CD4-positive, alpha-beta T cell treated with Interferon alpha-2 for 1 hour (primary cell): ENCODE measurements at regions not wholly inside any gene's neighbourhood (a gene's known extent, or its start where the extent isn't known, plus 50 kb on each side); places are given as distances from the start of the nearest gene placed in this dataset.

Experiments used
- DNase-seq, 2 donors: peaks; one replicate each; pipeline ENCODE4 v3.0.0-alpha.2; 2020 to 2022

- DNase-seq, result no peak
Measured at GRCh38 chr2:122595065-122595464, 839.6 kb downstream of the TSN start.

- no peak for DNase-seq
Measured at GRCh38 chr2:122596598-122596997, 841.1 kb downstream of the TSN start.

DNA sequence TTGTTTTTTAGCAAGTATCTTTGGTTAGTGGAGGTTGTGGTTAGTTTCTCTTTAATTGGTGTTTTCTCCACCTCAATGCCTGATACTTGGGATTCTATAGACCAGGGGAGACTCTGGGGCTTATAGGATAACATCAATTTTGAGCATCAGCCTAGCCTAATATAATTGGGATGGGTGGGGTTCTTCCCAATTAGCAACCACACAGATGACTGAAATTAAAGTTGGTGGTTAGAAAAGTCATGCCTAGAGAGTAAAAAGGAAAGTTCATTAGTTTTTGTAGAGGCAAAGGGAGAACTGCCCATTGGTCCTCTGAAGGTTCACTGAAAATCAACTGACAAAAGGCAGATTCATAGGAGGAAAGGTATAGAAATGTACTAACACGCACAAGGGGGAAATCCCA lies 843.3 kb downstream of the TSN start:
- DNase-seq, result no peak

- no peak for DNase-seq
Measured at GRCh38 chr2:122610948-122611609, 855.6 kb downstream of the TSN start.

GRCh38 chr2:122622934-122623333 lies 867.5 kb downstream of the TSN start:
- no peak for DNase-seq

GRCh38 chr2:122627388-122627787 lies 871.9 kb downstream of the TSN start:
- DNase-seq, result no peak

- DNase-seq, result no peak
Measured at GRCh38 chr2:122634256-122634655, 878.8 kb downstream of the TSN start.

DNA sequence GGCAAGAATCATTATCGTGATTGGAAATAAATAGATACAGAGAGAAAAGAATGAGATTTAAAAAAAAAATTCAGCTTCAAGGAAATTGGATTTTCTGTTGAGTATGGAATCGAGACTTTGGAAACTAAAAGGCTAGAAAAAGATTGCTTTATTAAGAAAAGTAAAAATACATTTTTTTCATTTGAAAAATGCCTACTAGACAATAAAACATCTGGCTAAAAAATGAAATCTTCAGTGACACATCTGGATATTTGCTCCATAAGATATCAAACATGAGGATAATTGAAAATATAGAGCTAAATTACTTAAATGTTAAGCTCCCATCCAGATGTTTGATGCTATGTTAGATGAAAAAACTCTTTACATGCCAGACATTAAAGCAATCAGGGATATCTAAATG lies 879.5 kb downstream of the TSN start:
- DNase-seq, result no peak

DNA sequence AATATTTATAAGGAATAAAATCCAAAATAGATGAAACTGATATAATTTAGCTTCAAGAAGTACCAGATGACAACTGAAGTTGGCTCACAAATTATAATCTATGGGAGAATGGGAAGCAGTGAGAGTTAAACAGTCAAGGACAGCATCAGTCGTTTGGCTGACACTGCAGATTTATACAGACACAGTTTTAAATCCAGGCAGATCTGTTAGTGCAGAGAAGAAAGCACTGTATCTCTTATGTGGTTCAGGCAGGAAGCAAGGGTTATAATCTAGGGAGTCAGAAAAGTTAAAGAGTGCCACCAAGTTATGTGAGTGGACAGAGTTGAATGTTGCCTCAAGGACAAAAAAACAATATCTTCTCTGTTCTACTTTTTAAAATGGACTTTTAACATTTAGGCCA lies 880.2 kb downstream of the TSN start:
- no peak for DNase-seq

DNA sequence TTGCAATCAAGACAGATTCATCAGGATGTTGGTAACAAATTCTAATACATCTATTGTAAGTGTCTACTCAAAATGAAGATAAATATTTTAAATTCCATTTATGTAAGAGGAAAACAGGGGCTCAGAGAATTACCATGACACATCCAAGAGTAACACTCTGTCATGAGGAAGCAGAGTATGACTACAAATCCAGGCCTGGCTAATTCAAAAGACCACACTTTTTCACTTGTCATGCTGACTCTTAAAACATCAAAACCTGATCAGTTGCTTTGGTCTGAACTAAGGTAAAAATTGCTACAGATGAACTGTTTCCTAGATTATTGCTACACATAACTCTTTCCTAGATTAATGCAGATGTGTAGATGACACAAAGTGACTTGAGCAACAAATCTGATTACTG lies 880.6 kb downstream of the TSN start:
- no peak for DNase-seq

GRCh38 chr2:122639176-122639575 lies 883.7 kb downstream of the TSN start:
- DNase-seq, result no peak

DNA sequence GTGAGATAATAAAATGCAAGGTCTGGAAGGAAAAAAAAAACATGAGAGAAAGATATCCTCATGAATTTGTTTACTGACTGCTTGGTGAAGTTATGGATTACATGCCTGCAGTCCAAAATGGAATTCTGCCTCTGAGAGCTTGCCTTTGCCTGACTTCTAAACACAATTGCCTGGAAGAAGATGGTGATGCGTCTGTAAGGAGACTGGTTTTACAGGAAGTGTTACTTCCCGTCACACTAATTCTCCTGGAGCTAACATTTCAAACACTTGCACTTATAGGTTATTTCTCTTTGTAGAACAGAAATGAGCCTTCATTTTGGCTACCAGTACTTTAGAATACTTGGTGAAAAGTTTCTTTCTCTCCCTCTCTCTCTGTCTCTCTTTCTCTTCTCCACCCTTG lies 884.3 kb downstream of the TSN start:
- DNase-seq, result no peak

GRCh38 chr2:122643725-122644329 lies 888.4 kb downstream of the TSN start:
- no peak for DNase-seq

GRCh38 chr2:122651236-122651635 lies 895.8 kb downstream of the TSN start:
- DNase-seq, result no peak

DNA sequence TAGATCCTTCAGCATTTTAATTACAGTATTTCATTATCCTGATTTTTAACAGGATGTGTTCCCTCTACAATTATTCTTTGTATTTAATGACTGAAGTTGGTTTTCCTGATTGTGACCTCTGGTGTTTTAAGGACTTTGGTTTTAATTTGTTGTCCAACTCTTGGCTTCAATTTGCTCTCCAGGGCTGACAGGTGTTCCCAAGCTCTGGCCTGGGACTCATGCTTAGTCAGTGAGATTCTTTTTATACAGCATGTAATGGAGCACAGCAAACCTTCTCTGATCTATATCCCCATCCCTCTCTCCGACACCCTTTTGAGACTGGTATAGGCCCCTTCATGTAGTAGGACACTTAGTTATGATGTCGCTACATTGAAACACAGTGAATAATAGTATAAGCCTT lies 896.3 kb downstream of the TSN start:
- DNase-seq, result no peak

- no peak for DNase-seq
Measured at GRCh38 chr2:122652670-122653069, 897.2 kb downstream of the TSN start.

DNA sequence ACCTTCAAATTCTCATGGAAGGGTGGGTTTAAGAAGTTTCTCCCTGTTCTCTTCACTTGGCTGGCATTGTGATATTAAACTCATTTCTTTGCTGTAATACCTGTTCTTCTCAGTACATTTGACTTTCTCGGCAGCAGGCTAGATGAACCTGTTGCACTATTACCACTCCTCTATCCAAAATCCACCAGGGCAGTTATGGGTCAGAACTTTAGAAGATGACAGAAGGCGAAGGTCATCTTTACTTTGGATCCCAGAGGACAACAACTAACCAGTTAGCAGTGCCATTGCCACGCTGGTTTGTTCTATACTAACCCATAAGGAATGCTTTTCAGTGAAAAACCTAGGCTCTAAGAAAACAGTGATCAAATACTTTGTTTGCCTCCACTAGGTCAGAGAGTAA lies 901.0 kb downstream of the TSN start:
- no peak for DNase-seq

DNA sequence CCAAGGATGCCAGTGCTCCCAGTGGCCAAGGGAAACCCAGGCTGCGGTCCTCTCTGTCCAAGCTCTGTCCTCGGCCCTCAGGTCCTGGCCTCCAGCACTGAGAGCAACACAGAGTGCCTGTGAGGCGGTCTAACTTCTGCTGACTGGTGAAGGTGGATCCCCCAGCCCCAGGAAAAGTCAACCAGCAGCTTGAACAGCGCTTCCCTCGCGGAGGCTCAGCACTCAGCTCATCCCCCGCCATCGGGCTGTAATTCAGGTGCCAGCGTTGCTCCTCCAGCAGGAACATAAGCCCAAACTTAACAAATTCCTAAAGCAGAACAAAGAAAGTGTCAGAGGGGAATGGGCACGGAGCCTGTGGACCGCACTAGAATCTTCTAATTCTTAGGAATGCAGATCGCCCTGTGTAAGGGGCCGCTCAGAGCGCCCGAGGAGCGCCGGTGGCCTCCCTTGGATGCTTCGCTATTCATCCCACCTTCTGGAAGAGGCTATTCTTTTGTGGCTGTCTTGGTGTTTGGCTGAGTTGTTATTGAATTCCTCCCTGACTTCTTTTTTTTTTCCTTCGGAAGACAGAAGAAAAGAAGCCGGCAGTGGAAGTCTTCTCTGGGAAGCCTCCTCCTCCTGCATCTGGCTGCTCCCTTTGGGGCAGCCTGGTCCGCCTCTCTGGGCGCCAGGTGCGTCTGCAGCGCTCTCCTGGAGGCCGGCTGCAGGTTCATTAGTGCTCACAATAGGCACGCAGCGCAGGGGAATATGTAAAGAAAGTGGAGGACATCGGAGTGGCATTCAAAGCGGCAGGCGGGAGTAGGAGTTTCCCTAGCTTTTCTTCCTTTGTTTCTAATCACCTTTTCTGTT lies 905.6 kb downstream of the TSN start:
- DNase-seq, result no peak

GRCh38 chr2:122663620-122664019 lies 908.2 kb downstream of the TSN start:
- DNase-seq, result no peak

DNA sequence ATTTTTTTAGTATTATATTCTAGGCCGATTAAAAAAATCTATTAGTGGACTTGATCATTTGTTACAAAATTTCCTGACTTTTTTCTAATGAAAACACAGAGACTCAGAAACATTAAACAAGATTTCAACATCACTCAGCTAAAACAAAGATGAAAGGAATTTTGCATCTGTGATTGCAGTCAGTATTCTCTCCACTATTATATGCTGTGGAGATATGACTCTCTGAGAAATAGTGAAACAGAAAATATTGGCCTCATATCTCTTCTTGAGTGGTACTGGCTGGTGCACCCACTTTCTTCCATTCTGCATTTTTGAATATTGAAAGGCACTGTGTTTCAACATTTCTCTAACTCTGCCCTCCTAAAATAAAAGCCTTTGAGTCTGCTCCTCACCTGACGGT lies 914.2 kb downstream of the TSN start:
- no peak for DNase-seq

GRCh38 chr2:122670897-122671296 lies 915.4 kb downstream of the TSN start:
- DNase-seq, result no peak

DNA sequence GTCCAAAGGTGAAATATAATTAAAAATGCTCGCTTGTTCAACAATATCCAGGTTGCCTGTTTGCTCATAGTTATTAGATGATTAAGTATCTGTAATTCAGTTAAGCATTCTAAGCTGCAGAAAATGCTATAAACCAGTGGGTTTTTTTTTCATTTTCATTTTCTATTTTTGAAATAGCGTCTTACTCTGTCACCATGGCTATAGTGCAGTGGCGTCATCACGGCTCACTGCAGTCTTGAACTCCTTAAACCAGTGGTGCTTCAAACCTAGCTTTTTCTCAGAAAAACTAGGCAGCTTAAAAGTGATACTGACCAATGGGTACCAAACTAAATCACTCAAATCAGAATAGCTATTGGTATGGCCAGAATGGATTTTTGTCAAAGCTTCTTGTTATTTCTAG lies 925.2 kb downstream of the TSN start:
- DNase-seq, result no peak

DNA sequence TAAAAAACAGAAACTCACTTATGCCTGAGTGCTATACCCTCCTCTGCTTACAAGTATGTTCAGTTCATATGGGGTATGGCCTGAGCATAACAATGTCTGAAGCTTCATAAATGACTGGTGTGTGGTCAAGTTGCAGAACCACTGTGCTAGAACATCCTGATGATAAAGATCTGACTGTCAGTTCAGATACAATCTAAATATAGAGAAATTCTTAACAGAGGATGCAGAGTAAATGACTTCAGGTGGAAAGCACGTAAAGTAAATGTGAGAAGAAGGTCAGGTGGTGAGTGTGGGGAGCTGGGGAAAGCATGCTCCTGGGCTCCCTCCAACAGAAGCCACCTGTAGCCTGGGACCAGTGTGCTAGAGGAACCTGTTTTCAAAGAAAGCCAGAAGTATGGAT lies 926.2 kb downstream of the TSN start:
- no peak for DNase-seq

DNA sequence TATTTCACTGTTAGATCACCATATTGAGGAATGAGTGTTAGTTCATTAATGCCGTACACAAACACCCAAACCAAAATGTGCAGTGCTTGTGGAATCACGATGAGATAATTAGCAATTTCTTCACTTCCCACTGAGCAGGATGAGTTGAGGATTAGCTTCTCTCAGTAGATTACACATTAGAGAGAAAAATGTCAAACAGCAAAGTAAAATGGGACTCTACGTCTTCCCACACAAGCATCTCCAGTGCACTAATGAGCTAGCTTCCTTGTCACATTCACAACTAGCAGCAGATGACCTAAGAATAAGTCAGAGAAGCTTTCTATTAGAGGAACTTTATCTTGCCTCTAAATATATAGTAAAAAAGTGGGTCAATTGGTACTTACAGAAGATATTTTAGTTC lies 926.9 kb downstream of the TSN start:
- no peak for DNase-seq
